NCI-H526 (cell line): ENCODE measurements at regions not wholly inside any gene's neighbourhood (a gene's known extent, or its start where the extent isn't known, plus 50 kb on each side); places are given as distances from the start of the nearest gene placed in this dataset.

ENCODE experiments used
- DNase-seq, 2 experiments: peaks; one replicate each; lab custom pipeline; 2025; lab: John Stamatoyannopoulos, UW

DNA sequence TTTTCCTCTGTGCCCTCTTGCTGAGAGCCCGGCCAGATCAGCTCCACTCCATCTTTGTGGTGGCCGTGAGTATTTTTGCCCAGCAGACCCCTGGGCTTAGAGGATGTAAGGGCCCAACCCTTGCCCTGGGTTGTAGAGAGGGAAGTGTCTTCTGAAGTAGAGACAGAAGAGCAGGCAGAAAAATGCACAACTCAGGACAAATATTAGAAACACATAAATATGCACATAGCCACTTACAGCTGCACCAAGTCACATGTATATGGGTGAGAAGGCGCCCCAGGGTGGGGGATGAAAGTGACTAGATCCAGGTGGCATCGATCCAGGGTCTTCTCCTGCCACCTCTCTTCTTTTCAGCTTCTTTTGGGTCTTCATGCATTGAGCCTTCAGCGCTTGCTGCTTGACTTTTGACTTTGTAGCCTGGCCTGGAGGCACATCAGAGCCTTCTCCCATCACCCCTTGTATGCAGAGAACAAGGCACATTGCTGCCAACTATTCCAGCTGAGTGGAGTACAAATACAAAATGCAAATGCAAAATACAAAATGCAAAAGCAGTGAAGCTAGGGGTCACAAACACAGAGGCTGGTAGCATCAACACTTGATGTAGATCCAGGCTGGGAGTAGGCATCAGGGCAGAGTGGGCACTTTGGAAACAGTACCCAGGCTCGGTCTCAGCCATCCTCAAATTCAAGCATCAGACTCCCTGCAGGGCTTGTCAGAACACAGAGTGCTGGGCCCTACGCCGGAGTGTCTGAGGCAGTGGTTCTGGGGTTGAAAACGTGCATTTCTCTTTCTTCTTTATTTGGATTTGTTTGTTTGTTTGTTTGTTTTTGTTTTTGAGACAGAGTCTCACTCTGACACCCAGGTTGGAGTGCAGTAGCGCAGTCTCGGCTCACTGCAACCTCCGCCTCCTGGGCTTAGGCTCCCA is 133.0 kb downstream of the ASB7 start:
- peak in 1 of 2 experiments; percentile 29 for DNase-seq

- DNase-seq, result no peak
Measured at GRCh38 chr15:100737214-100737613, 134.8 kb downstream of the ASB7 start.

GRCh38 chr15:100738614-100739013 is 136.2 kb downstream of the ASB7 start:
- no peak for DNase-seq

DNA sequence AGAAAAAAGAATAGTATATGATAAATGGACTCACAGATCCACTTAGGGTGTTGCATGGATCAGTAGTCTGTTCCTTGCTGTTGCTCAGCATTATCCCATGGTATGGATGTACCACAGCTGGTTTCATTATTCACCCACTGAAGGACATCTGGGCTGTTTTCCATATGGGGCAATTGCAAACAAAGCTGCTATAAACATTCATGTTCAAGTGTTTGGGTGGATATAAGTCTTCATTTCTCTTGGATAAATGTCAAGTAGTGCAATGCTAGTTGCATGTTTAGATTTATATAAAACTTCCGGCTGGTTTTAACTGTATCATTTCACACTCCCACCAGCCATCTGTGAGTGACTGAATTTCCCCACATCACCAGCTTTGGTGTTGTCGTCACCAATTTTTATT is 137.7 kb downstream of the ASB7 start:
- no peak for DNase-seq

DNA sequence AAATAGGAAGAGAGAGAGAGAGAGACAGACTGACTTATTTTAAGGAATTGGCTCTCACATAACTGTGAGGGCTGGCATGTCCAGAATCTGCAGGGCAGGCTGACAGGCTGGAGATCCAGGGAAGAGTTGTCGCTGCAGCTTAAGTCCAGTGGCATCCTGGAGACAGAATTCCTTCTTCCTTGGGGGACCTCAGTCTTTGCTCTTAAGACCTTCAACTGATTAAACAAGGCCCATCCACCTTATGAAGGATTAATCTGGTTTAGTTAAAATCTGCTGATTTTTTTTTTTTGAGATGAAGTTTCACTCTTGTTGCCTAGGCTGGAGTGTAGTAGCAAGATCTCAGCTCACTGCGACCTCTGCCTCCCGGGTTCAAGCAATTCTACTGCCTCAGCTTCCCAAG is 128.0 kb upstream of the ALDH1A3 start:
- DNase-seq, result no peak

DNA sequence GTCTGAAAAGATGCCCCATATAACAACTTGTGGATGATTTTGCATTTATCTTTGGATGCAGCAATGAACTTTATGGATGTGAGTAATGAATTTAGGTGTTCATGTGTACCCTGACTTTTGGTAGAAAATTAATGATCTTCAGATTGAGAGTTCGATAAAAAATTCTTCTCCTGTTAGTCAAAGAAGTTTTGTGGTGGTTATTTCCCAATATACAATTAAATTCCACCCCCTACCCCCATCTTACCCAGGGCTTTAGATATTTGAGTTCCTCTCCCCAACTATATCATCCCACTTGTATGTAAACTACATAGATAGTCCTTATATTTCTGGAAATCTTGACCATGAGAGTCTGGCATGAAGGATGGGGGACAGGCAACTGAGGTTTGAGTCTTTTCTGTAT is 126.1 kb upstream of the ALDH1A3 start:
- DNase-seq, result no peak

DNA sequence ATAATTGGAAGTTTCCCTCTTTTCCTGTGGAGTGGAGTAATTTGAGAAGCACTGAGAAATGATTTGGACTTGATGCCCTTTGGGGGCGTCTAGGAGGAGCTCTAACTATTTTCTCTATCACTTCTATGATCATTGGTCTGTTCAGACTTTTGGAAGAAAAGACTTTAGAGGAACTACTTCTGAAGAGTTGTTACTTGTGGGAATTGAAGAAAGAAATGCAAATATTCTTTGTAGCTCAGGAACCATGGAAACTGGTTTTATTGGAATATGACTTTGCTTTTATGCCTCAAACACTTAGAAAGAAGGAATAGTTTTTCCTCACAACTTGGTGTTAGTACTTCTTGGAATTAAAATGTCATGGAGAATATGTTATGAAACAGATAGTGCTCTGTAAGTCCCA is 122.0 kb upstream of the ALDH1A3 start:
- DNase-seq, result no peak

DNA sequence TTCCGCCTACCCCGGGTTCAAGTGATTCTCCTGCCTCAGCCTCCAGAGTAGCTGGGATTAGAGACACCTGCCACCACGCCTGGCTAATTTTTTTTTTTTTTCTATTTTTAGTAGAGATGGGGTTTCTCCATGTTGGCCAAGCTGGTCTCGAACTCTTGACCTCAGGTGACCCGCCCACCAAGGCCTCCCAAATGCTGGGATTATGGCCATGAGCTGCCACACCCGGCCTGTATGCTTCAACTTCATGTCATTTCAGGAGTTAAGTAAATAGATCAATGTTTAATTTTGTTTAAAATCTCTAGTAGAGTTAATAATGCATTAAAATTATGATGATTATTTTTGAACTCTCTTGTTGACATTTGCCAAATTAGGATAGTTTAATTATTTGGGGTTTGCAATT is 121.1 kb upstream of the ALDH1A3 start:
- no peak for DNase-seq

DNA sequence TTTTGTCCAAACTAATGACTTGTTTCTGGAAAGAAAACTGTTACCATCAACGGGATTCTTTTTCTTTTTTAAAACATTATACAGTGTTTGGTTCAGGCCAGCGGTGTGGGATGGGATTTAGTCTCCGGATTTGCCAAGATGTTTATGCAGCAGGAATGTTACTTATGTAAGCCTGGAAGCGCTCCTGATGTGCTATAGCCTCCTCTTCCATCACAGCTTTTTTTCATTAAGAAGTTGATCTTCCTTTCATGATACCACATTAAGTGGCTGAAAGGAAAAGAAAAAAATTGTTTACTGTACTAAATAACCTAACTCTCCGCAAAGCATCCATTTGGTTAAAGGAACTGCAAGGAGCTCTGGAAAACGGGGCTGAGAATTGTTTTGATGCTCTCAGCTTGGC is 120.5 kb upstream of the ALDH1A3 start:
- no peak for DNase-seq

GRCh38 chr15:100759698-100760356 is 119.8 kb upstream of the ALDH1A3 start:
- DNase-seq, result peak in 1 of 2 experiments; percentile 15

GRCh38 chr15:100760357-100760903 is 119.2 kb upstream of the ALDH1A3 start:
- peak in 1 of 2 experiments; percentile 42 for DNase-seq

GRCh38 chr15:100761290-100761935 is 118.2 kb upstream of the ALDH1A3 start:
- DNase-seq, result no peak

DNA sequence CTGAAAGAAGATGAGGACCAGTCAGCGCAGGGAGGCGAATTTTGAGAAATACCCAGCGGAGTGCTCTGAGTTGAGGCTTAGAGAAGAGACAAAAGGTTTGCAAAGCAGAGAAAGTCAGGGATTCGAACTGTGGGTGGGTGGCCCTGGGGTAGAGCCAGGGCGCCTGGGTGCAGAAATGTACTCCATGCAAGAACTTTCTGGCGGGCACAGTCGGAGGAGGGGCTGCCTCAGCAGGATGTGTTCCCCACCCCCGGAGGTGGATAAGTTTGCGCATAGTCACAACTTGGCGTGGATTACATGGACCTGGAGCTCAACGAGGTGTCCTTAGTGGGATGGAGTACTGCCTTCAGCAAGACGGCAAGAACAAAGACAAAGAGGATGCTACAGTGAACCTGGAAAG is 117.3 kb upstream of the ALDH1A3 start:
- DNase-seq, result no peak

DNA sequence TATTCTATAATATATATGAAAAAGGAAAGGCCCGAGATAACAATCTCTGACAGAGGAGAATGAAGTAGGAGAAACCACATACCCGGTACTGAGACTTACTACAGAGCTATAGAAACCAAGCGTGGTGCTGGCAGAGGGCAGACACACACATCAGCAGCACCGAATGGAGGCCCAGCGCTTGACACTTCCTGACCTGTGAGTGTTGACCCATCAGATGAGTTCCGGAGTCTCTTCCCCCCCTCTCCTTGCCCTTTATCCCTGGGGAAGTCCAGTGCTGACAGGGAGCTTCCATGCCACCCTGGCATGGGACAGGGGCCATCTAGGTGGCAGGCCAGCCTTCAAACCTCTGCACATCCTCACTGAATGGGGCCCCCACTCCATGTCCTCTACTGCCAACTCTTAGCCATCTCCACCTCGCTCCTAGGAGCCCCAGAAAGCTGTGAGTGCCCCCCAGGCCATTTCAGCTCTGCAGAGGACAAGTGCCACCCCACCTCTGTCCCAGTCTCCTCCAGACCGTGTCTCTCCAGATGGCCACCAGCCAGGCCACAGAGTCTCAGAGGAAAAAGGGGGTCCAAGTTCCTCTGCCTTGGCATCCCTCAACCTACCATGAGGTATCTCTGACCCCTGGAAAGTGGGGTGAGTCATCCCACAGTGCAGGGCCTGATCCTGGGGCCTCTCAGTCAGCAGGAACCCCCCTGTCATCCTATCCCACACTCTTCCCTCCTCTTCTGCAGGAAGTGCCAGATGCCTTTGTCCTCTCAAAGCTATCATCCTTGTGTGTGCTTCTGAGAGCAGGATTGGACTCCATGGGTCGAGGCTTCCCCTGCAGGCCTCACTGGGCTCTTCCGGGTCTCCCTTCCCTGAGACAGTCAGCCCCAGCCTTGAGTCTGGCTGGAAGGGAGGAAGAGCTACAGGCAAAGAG is 116.5 kb upstream of the ALDH1A3 start:
- no peak for DNase-seq

DNA sequence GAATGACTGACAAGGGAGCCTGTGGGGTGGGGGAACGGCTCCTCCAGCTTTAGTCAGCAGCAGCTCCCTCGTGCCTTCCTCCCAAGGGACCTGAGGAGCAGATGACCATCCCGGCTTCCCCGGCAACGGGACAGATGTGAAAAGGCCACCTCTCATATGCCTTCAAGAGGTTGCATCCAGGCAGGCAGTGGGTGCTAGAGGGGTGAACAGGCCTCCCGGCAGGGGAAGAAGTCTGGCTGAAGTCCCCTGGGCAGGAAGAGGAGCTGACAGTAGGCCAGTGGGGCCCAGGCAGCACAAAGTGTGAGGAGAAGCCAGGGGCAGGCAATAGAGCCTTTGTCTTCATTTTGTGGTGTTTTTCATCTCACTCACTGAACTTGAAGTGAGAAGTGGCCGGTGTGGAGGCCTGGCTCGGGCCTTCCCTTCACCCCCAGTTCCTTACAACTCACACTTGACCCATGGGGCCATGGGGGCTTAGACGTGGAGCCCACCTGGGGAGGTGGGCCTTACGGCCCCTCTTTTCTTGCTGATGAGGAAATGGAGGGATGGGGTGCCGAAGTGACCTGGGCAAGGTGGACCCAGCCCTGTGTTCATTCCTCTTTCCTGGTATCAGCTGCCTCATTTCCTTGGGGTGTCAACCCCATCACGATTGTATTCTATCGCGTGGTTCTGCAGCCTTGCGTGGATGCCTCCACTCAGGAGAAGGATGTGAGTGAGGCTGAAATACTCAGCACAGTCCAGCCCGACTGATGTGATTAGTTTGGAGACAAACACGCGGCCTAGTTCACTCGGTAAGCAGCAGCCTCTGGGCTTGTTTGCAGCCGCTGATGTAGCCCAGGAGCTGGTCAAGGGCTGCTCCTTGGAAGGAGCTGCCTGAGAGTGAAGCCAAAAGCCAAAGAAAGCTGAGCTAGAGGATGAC is 115.5 kb upstream of the ALDH1A3 start:
- DNase-seq, result no peak

- no peak for DNase-seq
Measured at GRCh38 chr15:100764778-100765466, 114.7 kb upstream of the ALDH1A3 start.

DNA sequence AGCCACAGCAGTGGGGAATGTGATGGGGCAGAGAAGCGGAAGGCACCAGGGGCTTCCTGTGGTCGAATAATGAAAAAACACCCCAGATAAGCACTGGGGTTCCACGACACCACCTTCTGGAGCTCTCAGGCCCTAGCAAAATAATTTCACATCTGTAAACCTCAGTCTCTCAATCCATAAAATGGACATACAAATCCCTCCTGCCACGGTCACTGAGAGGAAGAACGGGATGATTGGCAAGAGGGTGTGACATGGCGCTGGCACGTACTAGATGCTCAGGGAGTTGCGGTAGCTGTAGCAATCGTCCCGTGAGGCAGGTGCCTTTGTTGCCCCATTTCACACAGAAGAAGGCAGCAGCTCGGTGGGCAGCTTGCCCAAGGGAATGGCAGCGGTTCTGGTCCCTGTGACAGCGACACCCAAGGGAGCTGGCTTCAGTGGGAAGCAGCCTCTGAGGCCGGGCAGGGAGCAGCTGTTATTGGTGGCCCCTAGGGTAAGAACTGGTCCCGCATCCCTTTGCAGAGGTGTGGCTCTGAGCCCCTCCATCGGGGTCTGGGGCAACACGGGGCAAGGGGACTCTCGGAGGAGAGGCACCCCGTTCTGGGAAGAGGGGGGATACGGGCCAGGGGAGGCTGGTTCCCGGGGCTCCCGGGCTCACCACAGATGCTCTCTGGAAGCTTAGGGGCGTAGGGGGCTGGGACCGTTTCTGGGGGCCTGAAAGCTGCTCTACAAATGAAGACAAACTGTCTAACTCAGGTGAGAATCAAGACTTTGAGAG is 114.0 kb upstream of the ALDH1A3 start:
- DNase-seq, result no peak

- no peak for DNase-seq
Measured at GRCh38 chr15:100766243-100767000, 113.2 kb upstream of the ALDH1A3 start.
